Dermis microvascular lymphatic vessel endothelial cell (primary cell): ENCODE measurements at regions not wholly inside any gene's neighbourhood (a gene's known extent, or its start where the extent isn't known, plus 50 kb on each side); places are given as distances from the start of the nearest gene placed in this dataset.

ENCODE experiments used
- DNase-seq, 2 donors: peaks; one replicate each; pipeline versions ENCODE4 v3.0.0 to v3.0.0-alpha.2; 2010; ENCODE audit warnings: low read depth in 2 of 2

DNA sequence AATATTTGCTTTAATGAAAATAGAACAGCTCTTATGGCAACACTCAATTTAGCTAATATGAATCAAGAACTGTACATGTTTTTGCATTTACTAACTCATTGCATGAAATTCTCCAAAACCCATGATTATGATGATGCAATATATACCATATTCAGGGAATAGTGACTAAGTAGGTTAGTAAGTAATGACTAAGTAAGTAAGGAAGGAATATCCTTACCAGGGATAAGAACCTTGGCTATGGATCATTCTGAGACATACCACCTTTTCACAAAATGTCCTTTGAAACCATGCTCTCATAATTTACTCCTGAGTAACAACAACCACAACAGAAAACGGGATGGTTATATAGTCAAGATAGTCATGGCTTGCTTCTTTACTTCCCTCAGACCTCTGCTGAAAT lies 1513.0 kb downstream of the STIM2 start:
- DNase-seq, result no peak

DNA sequence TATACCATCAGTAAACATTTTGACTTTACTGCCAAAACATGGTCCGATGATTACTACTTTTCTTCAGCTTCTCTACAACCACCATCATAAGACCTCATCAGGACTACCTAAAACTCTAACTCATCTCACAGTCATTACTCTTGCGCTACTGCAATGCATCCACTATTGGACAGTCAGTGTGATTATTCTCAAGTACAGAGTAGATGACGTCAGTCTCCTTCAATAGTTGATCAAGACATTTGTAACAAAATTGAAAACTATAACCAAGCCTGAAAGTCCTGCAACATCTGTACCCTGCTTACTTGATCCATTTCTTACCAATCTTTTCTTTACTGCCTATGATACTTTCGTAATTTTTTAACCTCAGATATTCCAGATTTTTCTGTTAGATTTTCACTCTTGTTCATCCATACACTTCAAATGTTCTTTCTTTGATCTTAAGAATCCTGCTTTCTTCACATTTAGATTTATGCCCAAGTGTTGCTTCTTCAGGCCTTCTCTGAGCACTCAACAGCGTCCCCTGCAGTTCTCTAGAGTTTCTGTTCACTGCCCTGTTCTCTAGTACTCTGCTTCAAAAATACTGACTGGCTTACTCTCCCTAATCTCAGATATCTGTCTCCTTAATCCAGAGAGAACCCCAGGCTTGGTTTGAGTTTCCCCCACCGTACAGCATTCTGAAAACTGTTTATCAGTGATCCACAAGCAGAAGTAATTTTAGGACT lies 1517.6 kb downstream of the STIM2 start:
- no peak for DNase-seq

DNA sequence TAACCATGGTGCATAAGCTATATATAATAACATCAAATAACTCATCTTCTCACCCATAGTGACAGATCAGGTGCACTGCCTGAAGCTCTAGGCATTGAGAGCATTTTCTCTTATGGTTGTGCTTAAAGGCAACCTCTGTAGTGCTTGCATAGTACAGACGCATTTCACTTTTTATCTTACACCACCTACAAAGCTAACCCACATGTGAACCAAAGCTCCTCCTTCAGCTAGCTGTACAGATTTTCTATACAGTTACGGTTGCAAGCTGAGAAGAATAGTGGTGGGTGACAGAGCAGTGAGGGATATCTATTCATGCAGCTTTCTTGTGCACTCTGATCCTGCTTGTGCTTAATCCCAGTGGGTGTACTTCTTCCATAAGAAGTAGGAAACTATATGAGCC lies 1525.2 kb downstream of the STIM2 start:
- DNase-seq, result no peak

DNA sequence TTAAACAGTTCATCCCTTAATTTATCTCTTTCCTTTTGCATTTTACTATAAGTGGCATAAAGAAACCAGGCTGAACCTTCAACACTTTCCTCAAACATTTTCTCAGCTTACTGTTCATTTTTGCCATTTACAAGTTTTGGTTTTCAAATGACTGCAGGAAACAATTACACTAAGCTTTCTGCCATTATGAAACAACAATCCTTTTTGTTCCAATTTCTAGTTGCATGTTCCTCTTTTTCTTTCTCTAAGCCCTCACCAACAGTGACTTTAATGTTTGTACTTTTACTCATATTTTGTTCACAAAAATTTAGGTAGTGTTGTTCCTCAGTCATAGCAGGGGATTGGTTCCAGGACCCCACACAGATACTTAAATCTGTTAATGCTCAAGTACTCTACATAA lies 1526.1 kb downstream of the STIM2 start:
- DNase-seq, result no peak

DNA sequence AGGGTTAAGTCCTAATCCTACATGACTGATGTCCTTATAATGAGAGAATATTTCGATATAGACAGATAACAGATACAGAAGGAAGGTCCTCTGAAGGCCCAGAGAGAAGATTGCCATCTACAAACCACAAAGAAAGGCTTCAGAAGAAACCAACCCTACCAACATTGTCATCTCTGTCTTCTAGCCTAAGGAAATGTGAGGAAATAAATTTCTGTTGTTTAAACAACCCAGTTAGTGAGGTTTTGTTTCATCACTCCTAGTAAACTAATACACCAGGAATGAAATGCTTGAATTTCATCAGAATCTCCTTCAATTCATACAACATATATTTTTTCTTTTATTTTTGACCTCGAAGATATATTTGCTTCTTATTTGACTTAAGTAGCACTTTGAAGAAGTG lies 1527.8 kb downstream of the STIM2 start:
- DNase-seq, result no peak

DNA sequence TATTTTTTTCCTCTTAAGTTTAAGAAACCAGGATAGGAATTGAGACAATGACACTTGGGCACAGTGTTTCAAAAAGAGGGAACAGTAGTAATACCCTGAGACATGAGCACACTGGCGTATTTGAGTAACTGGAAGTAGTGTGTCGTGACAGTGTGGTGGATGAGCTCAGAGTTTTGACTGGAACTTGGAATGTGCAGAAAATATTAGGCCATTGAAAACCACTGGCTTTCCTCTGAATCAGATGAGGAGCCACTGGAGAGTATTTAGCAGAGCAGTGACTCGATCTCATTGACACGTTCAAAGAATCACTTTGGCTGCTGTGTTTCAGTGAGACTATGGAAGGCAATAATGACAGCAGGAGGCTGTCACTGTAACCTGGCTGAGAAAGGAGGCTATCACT lies 1531.2 kb downstream of the STIM2 start:
- DNase-seq, result no peak

DNA sequence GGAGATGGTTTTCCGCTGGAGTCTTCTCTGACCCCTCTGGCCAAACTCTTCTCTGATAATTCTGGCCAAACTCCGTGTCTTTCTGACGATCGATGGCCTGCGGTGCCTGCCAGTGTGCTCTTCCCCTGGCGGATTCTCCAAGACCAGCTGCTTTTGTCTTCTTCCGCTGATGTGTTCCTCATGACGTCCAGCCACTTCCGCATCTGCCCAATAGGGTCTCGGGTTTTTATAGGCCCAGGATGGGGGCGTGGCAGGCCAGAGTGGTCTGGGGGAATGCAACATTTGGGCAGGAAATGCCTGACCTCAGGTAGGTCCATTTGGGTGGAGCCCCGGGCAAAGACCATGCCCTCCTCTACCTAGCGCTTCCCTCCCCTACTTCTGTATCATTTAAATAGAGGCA lies 1542.1 kb downstream of the STIM2 start:
- DNase-seq, result no peak

DNA sequence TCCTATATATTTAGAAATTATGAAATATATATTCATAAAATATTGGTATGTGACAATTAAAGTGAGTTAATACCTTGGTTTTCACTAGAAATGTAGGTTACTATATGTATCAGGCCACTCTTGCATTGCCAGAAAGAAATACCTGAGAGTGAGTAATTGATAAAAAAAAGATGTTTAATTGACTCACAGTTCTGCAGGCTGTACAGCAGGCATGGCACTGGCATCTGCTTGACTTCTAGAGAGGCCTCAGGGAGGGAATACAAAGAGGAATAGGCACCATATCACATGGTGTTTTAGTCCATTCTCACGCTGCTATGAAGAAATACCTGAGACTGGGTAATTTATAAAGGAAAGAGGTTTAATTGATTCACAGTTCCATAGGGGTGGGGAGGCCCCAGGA lies 1560.6 kb downstream of the STIM2 start:
- DNase-seq, result no peak

DNA sequence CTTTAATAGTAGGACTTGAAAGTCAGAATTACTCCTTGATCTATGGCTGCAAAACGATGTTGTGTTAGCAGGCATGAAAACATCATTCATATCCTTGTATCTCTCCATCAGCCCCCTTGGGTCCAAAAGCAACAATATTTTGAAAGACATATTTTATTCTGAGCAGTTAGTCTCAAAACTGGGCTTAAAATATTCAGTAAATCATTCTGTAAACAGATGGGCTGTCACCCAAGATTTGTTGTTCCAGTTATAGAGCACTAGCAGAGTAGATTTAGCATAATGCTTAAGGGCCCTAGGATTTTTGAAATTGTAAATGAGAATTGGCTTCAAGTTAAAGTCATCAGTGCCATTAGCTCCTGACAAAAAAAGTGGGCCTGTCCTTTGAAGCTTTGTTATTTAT lies 1565.6 kb downstream of the STIM2 start:
- DNase-seq, result no peak

DNA sequence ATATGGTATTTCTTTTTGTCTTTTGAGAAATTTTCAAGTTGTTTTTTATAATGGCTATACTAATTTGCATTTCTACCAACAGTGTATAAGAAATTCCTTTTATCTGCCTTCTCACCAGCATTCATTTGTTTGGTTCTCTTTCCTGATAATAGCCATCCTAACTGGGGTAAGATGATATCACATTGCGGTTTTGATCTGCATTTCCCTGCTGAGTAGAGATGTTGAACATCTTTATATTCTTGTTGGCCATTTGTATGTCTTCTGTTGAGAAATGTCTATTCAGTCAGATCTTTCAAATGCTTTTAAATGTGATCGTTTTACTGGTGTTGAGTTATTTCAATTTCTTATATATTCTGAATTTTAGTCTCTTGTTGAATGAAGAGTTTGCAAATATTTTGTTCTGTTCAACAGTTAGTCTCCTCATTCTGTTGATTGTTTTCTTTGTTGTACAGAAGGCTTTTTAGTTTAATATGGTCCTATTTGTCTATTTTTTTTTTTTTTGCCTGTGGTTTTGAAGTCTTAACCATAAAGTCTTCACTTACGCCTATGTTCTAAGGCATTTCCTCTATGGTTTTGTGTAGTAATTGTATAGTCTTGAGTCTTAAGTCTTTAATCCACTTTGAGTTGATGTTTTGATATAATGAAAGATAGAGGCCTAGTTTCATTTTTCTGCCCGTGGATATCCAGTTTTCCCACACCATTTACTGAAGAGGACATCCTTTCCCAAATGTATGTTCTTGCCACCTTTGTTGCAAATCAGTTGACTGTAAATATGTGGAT lies 1566.9 kb downstream of the STIM2 start:
- DNase-seq, result no peak

DNA sequence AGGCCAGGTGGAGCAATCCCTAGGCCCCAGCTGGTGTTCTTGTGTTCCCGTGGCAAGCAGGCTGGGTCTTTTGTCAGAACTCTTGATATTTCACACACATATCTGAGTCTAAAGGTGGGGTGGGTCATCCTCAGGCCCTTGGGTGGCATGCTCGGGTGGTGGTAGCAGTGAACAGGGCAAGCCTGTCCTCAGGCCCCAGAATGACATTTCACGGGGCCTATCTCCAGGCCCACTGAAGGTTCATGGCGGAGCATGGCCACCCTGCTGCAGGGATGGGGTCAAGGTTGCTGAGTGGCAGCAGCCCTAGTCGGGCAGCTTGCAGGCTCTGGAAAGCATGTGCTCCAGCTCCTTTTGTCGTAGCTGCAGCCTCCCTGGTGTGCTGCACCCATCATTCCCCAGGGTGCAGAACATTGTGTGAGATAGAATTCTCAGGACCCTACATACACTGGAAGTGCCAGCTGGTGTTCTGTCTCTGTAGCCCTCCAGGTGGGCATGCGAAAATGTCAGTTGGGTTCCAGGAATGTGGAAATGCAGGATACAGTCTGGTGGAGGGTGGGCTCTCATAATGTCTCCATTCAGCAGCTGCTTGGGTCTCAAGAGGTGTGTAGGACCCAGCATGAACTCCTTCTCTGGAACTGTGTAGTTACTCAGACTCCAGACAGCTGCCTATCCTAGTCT lies 1571.8 kb downstream of the STIM2 start:
- DNase-seq, result no peak

DNA sequence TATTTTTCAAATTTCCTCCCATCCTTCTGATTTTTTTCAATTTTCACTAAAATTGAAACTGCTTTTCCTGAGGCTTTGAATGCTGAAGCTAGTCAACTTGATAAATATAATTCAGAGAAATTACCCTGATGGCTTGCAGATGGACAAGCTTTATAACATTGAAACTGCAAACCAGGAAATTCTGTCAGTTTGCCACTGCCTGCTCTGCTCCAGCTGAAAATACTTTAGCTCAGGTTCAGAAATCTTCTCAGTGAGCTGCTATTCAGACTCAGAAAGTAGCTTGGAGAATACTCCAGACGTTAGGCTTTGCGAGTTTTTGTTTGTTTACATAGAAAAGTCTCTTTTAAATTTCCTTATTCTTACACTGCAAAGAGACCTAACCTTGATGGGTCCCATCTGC lies 1574.7 kb downstream of the STIM2 start:
- no peak for DNase-seq

DNA sequence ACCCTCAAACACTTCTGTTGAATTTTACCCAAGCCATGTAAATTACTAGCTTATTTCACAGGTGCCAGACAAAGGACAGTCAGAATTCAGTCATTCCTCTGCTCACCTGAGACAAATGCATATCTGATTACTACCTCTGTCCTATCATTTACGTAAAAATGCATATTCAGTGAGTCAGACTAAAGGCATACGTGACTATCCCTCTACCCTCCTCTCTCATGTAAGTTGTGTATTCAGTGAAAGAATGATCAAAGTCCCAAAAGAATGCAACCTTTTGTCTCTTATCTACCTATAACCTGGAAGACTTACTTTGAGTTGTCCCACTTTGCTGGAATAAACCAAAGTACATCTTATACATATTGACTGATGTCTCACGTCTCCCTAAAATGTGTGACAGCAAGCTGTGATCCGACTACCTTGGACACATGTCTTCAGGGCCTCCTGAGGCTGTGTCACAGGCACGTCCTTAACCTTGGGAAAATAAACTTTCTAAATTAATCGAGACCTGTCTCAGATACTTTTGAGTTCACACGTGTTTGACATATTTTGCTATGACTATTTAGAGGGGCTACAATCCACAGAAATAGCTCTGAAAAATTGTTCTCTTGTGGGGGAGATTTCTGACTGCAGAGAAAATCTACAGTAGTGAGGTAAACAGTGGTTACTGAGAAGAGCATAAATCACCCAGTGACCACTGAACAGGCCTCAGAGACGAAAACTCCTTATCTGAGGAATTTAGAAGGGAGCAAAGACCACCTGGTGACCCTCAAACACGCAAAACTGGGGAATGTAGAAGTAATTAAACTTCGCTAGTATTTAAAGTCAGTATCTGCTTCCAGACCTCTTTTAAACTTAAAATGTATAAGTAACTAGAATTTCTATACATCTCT lies 1575.8 kb downstream of the STIM2 start:
- no peak for DNase-seq

DNA sequence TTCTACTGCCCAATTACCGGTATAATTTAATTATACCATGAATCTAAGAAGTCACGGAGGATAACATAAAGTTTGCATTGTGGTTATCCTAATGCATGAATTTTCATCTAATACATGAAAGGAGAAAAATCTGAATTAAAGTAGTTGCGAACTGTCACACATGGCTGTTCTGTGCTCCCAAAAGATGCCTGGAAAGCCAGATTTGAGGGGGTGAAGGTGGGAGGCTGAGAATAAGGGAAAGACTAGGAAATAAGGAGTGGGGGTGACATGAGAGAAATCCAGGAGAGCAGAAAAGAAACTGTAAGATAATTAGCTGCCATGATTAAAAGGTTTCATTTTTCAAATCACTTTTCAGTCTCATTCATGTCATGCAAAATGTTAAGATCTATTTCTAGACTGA lies 1582.7 kb downstream of the STIM2 start:
- no peak for DNase-seq

DNA sequence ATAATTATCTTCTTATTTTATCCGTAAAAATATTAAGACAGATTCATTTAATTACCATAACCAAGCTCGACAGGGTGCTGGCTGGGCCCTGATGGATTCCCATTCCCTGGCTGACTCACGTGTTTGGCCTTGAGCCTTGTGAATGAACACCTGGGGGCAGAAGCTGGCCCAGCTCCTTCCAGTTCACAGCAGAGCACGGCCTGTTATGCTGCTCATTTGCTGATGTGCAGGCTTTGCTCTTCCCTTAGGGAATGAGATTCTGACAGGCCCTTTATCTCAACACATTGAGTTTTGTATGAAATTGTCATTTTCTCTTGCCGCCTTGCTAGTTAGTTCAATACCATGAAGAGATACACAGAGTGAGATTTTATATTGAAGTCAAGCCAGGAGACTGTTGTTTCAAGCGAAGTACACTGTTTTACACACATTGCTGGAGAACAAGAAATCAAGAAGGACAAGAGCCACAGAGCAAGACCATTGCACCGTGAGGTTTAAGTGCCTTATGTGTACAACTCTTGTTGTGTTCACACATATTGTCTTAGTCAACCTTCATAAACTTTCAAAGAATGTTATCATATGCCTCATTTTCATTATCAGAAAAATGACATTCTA lies 1583.3 kb downstream of the STIM2 start:
- no peak for DNase-seq

DNA sequence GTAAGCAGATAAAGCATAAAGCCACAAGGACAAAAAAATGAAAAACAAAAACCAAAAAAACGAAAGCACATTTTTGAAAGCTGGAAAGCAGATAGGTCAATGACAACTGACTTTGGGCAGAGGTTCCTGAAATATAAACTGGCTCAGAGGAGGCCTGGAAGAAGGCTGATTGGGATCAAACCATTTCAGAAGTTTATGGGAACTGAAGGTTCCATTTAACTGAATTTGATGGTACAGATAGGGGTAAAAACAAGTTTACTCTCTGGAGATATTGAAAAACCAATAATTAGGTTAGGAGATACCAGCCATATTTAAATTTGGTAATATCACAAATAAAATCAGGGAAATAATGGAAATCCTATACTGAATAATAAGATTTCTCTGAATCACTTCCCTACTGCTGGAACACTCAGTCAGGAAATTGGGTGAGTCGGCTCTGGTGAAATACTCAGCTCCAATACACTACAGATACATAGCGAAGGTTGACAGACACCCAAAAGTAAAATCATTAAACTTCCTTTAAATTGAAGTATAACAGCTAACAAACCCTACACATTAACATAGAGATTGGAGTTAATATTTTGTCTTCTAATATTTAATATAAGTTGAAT lies 1584.3 kb downstream of the STIM2 start:
- DNase-seq, result no peak

DNA sequence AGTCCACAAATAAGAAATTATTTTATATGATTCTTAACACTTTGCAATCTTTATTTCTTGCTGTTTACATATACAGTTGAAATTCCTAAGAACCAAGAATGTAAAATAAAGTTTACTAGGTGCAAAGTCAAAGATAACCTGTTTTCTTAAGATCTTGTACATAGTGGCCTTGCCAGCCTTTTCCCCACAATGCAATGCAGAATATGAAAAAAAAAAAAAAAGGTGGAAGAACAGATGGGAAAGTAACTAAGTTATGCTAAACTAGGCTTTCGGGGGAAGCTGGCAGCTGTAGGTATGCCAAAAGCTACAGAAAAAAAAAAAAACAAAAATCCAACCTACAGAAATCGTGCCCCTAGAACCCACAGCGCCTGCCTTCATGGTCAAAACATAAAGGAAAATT lies 1588.4 kb downstream of the STIM2 start:
- no peak for DNase-seq

DNA sequence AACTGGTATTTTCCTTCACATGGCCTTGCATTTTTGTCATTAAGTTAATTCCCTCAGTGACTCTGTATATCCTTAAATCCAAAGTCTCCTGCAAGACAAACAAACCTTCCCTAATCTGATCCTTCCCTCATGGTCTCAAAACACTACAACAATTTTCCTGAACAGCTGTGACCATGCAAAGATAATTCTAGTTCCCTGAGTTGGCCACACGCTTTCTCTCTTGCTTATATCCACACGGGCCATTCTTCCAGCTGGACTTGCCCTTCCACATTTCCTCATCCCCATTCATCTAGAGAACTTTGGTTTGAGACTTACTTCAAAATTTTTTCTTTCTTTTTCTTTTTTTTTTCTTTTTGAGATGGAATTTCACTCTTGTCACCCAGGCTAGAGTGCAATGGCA lies 1590.7 kb downstream of the STIM2 start:
- DNase-seq, result no peak

DNA sequence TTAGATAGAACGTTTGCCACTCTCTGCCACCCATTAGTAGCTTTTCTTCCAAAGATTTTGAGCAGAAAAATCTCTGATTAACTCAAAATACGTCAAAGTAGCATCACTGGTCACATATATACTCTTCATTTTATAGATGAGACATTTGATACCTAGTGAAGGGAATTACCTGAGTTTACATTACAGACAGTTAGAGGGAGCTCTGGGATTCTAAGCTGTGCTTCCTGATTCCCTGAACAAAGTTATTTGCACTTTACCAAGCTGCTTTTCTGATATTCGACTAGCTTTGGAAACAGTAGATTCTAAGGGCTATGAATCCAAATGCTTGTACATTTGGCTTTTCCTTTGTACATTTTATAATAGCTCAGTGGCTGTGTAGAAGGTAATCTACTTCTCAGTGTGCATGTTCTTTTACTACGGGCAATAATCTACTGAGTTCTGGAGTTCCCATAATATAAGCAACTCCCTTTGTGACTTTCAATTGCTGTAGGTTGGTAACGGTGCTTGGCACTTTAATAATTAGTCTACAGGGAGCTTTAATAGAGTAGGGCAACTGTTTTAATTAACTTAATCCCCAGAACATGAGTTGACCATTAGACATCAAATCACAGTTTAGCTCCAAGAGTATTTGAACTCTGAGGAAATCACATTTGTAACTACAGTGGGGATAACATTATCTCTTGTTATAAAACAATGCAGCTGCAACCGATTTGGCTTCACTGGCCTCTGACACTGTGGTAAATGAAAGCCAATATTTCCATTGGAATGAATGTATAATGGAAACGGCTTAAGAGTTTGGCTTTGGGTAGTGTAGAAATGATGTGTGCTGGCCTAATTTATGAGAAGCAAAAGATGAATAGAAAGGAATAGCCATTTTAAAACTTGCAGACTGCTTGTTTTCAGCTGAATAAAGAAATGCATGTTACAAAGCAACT lies 1602.4 kb downstream of the STIM2 start:
- DNase-seq, result no peak

DNA sequence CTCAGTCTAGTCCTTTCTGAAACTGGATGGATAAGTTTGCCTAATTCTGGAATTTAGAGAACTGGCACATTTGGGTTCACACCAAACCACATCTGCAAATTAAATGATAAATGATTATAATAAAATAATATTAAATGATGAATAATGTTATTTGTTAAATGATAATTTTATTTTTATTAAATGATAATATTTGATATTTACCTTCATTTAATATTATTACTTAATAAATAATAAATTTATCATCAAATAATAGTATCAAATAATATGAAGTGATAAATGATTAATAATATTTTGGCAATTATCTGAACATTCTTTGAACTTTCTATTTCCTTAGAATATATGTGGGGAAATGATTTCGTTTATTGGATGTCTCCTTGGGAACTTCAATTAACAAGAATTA lies 1604.2 kb downstream of the STIM2 start:
- DNase-seq, result no peak
